A673 (cell line): ENCODE measurements at regions not wholly inside any gene's neighbourhood (a gene's known extent, or its start where the extent isn't known, plus 50 kb on each side); places are given as distances from the start of the nearest gene placed in this dataset.

ENCODE experiments used
- BruUV-seq: library from RNA; stranded (reverse); fragments of 400-500 nt; replicated peaks from 2 replicates; lab custom pipeline; 2021; lab: Mats Ljungman, UMichigan
- CTCF ChIA-PET: fragments of 300-600 bp; sonication (Branson Sonifier 250); formaldehyde crosslinking; loops from one replicate; lab custom pipeline; 2022; ENCODE audit warnings: antibody characterized with exemption; lab: Charles Lee
- POLR2A ChIA-PET: fragments of 300-600 bp; sonication (Branson Sonifier 250); formaldehyde crosslinking; loops from one replicate; lab custom pipeline; 2022; ENCODE audit warnings: antibody characterized with exemption; ENCODE audit not compliant: low non-redundant PET; lab: Charles Lee
- DNase-seq: peaks from one replicate; pipeline ENCODE4 v3.0.0-alpha.2; 2015; ENCODE audit warnings: low spot score
- H3K27ac ChIP-seq: fragments of 200-600 bp; sonication (generic); 2 replicates; pipeline ENCODE4 v1.5.1; 2016; ENCODE audit warnings: mixed run types, low read depth, mild to moderate bottlenecking, mixed read lengths, antibody characterized with exemption, low read length; ENCODE audit not compliant: poor library complexity, severe bottlenecking
- H3K27me3 ChIP-seq: fragments of 200-600 bp; sonication (generic); replicated peaks from 2 replicates; pipeline ENCODE4 v1.6.1; 2017; ENCODE audit warnings: mixed run types, low read depth, mild to moderate bottlenecking, mixed read lengths, antibody characterized with exemption, low read length; ENCODE audit not compliant: insufficient read depth, poor library complexity
- H3K36me3 ChIP-seq: fragments of 200-600 bp; sonication (generic); 2 replicates; pipeline ENCODE4 v1.6.1; 2016; ENCODE audit warnings: mixed run types, mild to moderate bottlenecking, mixed read lengths, antibody characterized with exemption, low read length; ENCODE audit not compliant: insufficient read depth, poor library complexity, severe bottlenecking
- H3K4me1 ChIP-seq: fragments of 200-600 bp; sonication (generic); 2 replicates; pipeline ENCODE4 v1.6.1; 2017; ENCODE audit warnings: mixed run types, mild to moderate bottlenecking, mixed read lengths, antibody characterized with exemption, low read length; ENCODE audit not compliant: insufficient read depth, poor library complexity, severe bottlenecking
- H3K4me3 ChIP-seq: fragments of 200-600 bp; sonication (generic); 2 replicates; pipeline ENCODE4 v1.5.1; 2016; ENCODE audit warnings: low read depth, mixed run types, mild to moderate bottlenecking, mixed read lengths, low read length; ENCODE audit not compliant: poor library complexity, severe bottlenecking
- H3K9me3 ChIP-seq: fragments of 200-600 bp; sonication (generic); 2 replicates; pipeline ENCODE4 v1.6.1; 2016; ENCODE audit warnings: mixed run types, low read depth, mild to moderate bottlenecking, mixed read lengths, antibody characterized with exemption, low read length; ENCODE audit not compliant: poor library complexity, severe bottlenecking
- CTCF ChIP-seq: fragments of 300-800, 200-600 bp; sonication (generic); conservative IDR thresholded peaks from 2 replicates; pipeline ENCODE4 v1.5.1; 2017; ENCODE audit warnings: low read depth, mild to moderate bottlenecking, antibody characterized with exemption, low read length, moderate library complexity, mixed read lengths
- EZH2 ChIP-seq: fragments of 200-600 bp; sonication (generic); IDR thresholded peaks from 2 replicates; pipeline ENCODE4 v1.6.1; 2017; ENCODE audit warnings: borderline replicate concordance, low read depth, mild to moderate bottlenecking, mixed read lengths, antibody characterized with exemption, low read length; ENCODE audit not compliant: poor library complexity, severe bottlenecking
- intact Hi-C: fragments of 100-400 bp; cut with micrococcal nuclease; formaldehyde crosslinking; loops from one replicate; pipeline ENCODE4 v1.10.0; 2022; ENCODE audit not compliant: unreplicated experiment

DNA sequence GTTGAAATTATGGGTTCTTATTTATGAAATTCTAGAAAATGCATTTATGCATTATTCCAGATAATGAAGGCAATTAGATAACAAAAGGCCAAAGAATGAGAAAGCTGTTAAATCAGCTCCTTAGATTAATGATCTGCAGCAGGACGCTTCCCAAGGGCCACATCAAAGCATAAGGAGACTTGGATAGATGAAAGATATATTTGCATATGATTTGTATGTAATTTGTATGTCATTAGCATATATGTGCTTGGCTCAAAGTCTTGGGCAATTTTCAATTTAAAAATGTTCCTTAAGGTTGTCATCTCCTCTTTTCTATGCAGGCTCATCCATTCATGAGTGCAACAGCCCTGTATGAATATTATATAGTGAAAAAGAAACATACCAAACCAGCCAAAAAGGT, 126.8 kb upstream of the IRS2 start:
- intact Hi-C loops: no loop called here
- H3K27ac ChIP-seq: no peak overlapping the region
- TF ChIP-seq CTCF (no peak), EZH2 (no peak)
- no peaks in the 10 kb centered on the region for H3K27me3 ChIP-seq
- no peak for DNase-seq
- no TSS peak for BruUV-seq
- ChIA-PET POLR2A (no interaction called here), CTCF (no interaction called here)
- H3K9me3 ChIP-seq: no peaks in the 10 kb centered on the region
- H3K4me3 ChIP-seq: no peak overlapping the region
- no peaks in the 10 kb centered on the region for H3K4me1 ChIP-seq
- H3K36me3 ChIP-seq: no peaks in the 10 kb centered on the region

- CTCF ChIA-PET: no interaction called here
- BruUV-seq: no TSS peak
Measured at GRCh38 chr13:109910194-109910593, 123.8 kb upstream of the IRS2 start.

GRCh38 chr13:109906976-109907375, 120.6 kb upstream of the IRS2 start:
- no TSS peak for BruUV-seq
- POLR2A ChIA-PET: no interaction called here

More at GRCh38 chr13:109910194-109910593, 123.8 kb upstream of the IRS2 start:
- no peak overlapping the region for H3K4me3 ChIP-seq
- no peak for DNase-seq
- no peak overlapping the region for H3K27ac ChIP-seq
- no peaks in the 10 kb centered on the region for H3K4me1 ChIP-seq
- intact Hi-C loops: no loop called here
- H3K36me3 ChIP-seq: no peaks in the 10 kb centered on the region
- H3K9me3 ChIP-seq: no peaks in the 10 kb centered on the region
- POLR2A ChIA-PET: interaction anchor here (0.6 kb wide), 1 partner anchor 413 kb away, joined by 3 read pairs; no protein-coding TSS in a partner anchor
- no peaks in the 10 kb centered on the region for H3K27me3 ChIP-seq
- TF ChIP-seq EZH2 (no peak), CTCF (no peak)

More at GRCh38 chr13:109906976-109907375, 120.6 kb upstream of the IRS2 start:
- Histone ChIP-seq H3K27ac (no peak overlapping the region), H3K27me3 (no peaks in the 10 kb centered on the region), H3K4me3 (no peak overlapping the region), H3K9me3 (no peaks in the 10 kb centered on the region), H3K36me3 (no peaks in the 10 kb centered on the region), H3K4me1 (no peaks in the 10 kb centered on the region)
- CTCF ChIA-PET: no interaction called here
- TF ChIP-seq EZH2: no peak
- TF ChIP-seq CTCF: no peak
- intact Hi-C loops: no loop called here
- DNase-seq: no peak
